WTC11 (cell line): ENCODE measurements at regions not wholly inside any gene's neighbourhood (a gene's known extent, or its start where the extent isn't known, plus 50 kb on each side); places are given as distances from the start of the nearest gene placed in this dataset.

Source experiments
- ATAC-seq: fragments of 200-7000 bp; cut with Tn5 transposase; 2 replicates; pipeline ENCODE4 v1.10.0; 2021; ENCODE audit warnings: mild to moderate bottlenecking, moderate library complexity
- CTCF ChIA-PET: fragments of 300-600 bp; sonication (Branson Sonifier 250); formaldehyde crosslinking; loops from one replicate; lab custom pipeline; 2021; ENCODE audit warnings: antibody characterized with exemption; lab: Charles Lee
- POLR2A ChIA-PET: fragments of 350-600 bp; sonication (Branson Sonifier 250); formaldehyde crosslinking; loops from one replicate; lab custom pipeline; 2021; ENCODE audit warnings: antibody characterized with exemption; lab: Charles Lee
- DNase-seq: peaks from one replicate; pipeline ENCODE4 v3.0.0; 2021; ENCODE audit warnings: low spot score
- H3K27ac Mint-ChIP-seq: 2 replicates; pipeline ENCODE4 v1.8.0; 2021; ENCODE audit warnings: mixed read lengths
- H3K27me3 Mint-ChIP-seq: 2 replicates; pipeline ENCODE4 v1.8.0; 2021; ENCODE audit warnings: low read depth, mild to moderate bottlenecking, moderate library complexity, mixed read lengths
- H3K36me3 Mint-ChIP-seq: 2 replicates; pipeline ENCODE4 v1.8.0; 2021; ENCODE audit warnings: mixed read lengths
- H3K4me1 Mint-ChIP-seq: 2 replicates; pipeline ENCODE4 v1.8.0; 2022; ENCODE audit warnings: mixed read lengths
- H3K4me3 Mint-ChIP-seq: 2 replicates; pipeline ENCODE4 v1.8.0; 2021; ENCODE audit warnings: mild to moderate bottlenecking, moderate library complexity, mixed read lengths
- H3K9me3 Mint-ChIP-seq: 2 replicates; pipeline ENCODE4 v1.8.0; 2021; ENCODE audit warnings: mixed read lengths
- CBFB ChIP-seq: sonication (generic); formaldehyde crosslinking; IDR thresholded peaks from 2 replicates; pipeline ENCODE4 v1.8.1; 2022; ENCODE audit warnings: mild to moderate bottlenecking, low read depth, missing genetic modification reagents
- ESRRA ChIP-seq: sonication (generic); formaldehyde crosslinking; IDR thresholded peaks from 2 replicates; pipeline ENCODE4 v1.8.1; 2022; ENCODE audit warnings: mild to moderate bottlenecking, missing genetic modification reagents, borderline replicate concordance
- ETV6 ChIP-seq: sonication (generic); formaldehyde crosslinking; IDR thresholded peaks from 2 replicates; pipeline ENCODE4 v1.8.1; 2022; ENCODE audit warnings: mild to moderate bottlenecking, missing genetic modification reagents
- NFATC4 ChIP-seq: fragments of 250-450 bp; sonication (Bioruptor Pico); IDR thresholded peaks from 2 replicates; pipeline ENCODE4 v1.9.0; 2021; ENCODE audit warnings: mild to moderate bottlenecking
- RELA ChIP-seq: sonication (generic); formaldehyde crosslinking; IDR thresholded peaks from 2 replicates; pipeline ENCODE4 v1.8.1; 2022; ENCODE audit warnings: missing genetic modification reagents, mild to moderate bottlenecking, borderline replicate concordance
- SMAD3 ChIP-seq: sonication (generic); formaldehyde crosslinking; IDR thresholded peaks from 2 replicates; pipeline ENCODE4 v1.8.0; 2022; ENCODE audit warnings: missing genetic modification reagents, mild to moderate bottlenecking, borderline replicate concordance
- SOX15 ChIP-seq: fragments of 250-450 bp; sonication (Bioruptor Pico); IDR thresholded peaks from 2 replicates; pipeline ENCODE4 v1.9.0; 2021; ENCODE audit warnings: mild to moderate bottlenecking
- TCF7 ChIP-seq: sonication (generic); formaldehyde crosslinking; IDR thresholded peaks from 2 replicates; pipeline ENCODE4 v1.8.0; 2022; ENCODE audit warnings: mild to moderate bottlenecking, low read depth, missing genetic modification reagents, moderate library complexity
- TEAD1 ChIP-seq: sonication (generic); formaldehyde crosslinking; IDR thresholded peaks from 2 replicates; pipeline ENCODE4 v1.8.0; 2022; ENCODE audit warnings: mild to moderate bottlenecking, missing genetic modification reagents
- TP53 ChIP-seq: sonication (generic); formaldehyde crosslinking; IDR thresholded peaks from 2 replicates; pipeline ENCODE4 v1.8.1; 2023; ENCODE audit warnings: mild to moderate bottlenecking, missing genetic modification reagents
- ZNF121 ChIP-seq: sonication (generic); formaldehyde crosslinking; IDR thresholded peaks from 2 replicates; pipeline ENCODE4 v1.8.0; 2023; ENCODE audit warnings: missing genetic modification reagents
- ZNF219 ChIP-seq: sonication (generic); formaldehyde crosslinking; IDR thresholded peaks from 2 replicates; pipeline ENCODE4 v1.8.0; 2023; ENCODE audit warnings: missing genetic modification reagents, mild to moderate bottlenecking, borderline replicate concordance
- ZNF671 ChIP-seq: fragments of 250-450 bp; sonication (Bioruptor Pico); IDR thresholded peaks from 2 replicates; pipeline ENCODE4 v1.8.0; 2021; ENCODE audit warnings: mild to moderate bottlenecking
- TF ChIP-seq, protein P1 (sequence below): fragments of 250-450 bp; sonication (Bioruptor Pico); IDR thresholded peaks from 2 replicates; pipeline ENCODE4 v1.9.0; 2021; ENCODE audit warnings: mild to moderate bottlenecking, borderline replicate concordance
- TF ChIP-seq, protein P2 (sequence below): sonication (generic); formaldehyde crosslinking; conservative IDR thresholded peaks from 2 replicates; pipeline ENCODE4 v1.8.1; 2023; ENCODE audit warnings: mild to moderate bottlenecking, low read depth, missing genetic modification reagents, moderate library complexity
- TF ChIP-seq, protein P3 (sequence below): sonication (generic); formaldehyde crosslinking; conservative IDR thresholded peaks from 2 replicates; pipeline ENCODE4 v1.8.1; 2022; ENCODE audit warnings: mild to moderate bottlenecking, missing genetic modification reagents
- TF ChIP-seq, protein P4 (sequence below): sonication (generic); formaldehyde crosslinking; IDR thresholded peaks from 2 replicates; pipeline ENCODE4 v1.8.0; 2022; ENCODE audit warnings: missing genetic modification reagents
- TF ChIP-seq, protein P5 (sequence below): sonication (generic); formaldehyde crosslinking; IDR thresholded peaks from 2 replicates; pipeline ENCODE4 v1.8.1; 2023; ENCODE audit warnings: mild to moderate bottlenecking, moderate library complexity, missing genetic modification reagents
- TF ChIP-seq, protein P6 (sequence below): sonication (generic); formaldehyde crosslinking; IDR thresholded peaks from 2 replicates; pipeline ENCODE4 v1.8.1; 2023; ENCODE audit warnings: mild to moderate bottlenecking, missing genetic modification reagents, moderate library complexity
- TF ChIP-seq, protein P7 (sequence below): sonication (generic); formaldehyde crosslinking; IDR thresholded peaks from 2 replicates; pipeline ENCODE4 v1.8.1; 2023; ENCODE audit warnings: mild to moderate bottlenecking, missing genetic modification reagents

DNA sequence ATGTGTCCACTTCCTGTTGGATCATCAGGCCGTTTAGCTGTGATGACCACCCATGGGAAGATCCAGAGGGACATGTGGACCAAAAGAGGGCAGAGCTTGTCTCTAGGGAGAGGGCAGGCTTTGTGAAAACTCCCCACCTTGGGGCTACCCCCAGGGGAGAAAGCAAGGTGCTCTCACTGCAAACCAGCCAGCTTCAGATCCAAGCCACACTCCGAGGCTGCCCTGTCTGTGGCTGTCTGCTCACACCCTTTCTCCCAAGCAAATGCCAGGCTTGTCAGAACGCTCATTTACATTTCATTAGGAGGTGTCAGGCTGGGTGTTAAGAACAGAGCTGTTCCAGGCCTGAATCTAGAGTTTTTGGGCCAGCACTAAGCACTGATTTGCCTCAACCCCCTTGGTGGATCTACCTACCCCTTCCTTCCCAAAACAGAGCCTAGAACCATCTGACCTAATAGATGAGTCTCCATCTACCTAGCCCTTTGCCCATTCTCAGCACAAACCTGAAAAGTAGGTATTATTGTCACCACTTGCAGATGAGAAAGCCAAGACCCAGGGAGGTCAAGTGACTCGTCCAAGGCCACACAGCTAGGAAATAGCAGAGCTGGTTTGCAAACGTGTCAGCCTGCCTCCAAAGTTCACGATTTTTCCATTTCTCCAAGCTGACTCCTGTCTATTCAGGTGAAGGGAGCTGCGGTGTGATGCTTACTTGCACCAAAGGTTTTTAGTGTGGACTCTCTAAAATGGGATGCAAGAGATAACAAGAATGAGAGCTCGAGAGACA, 130.9 kb downstream of the EMX2 start (continued):
- TF ChIP-seq, protein P1, sequence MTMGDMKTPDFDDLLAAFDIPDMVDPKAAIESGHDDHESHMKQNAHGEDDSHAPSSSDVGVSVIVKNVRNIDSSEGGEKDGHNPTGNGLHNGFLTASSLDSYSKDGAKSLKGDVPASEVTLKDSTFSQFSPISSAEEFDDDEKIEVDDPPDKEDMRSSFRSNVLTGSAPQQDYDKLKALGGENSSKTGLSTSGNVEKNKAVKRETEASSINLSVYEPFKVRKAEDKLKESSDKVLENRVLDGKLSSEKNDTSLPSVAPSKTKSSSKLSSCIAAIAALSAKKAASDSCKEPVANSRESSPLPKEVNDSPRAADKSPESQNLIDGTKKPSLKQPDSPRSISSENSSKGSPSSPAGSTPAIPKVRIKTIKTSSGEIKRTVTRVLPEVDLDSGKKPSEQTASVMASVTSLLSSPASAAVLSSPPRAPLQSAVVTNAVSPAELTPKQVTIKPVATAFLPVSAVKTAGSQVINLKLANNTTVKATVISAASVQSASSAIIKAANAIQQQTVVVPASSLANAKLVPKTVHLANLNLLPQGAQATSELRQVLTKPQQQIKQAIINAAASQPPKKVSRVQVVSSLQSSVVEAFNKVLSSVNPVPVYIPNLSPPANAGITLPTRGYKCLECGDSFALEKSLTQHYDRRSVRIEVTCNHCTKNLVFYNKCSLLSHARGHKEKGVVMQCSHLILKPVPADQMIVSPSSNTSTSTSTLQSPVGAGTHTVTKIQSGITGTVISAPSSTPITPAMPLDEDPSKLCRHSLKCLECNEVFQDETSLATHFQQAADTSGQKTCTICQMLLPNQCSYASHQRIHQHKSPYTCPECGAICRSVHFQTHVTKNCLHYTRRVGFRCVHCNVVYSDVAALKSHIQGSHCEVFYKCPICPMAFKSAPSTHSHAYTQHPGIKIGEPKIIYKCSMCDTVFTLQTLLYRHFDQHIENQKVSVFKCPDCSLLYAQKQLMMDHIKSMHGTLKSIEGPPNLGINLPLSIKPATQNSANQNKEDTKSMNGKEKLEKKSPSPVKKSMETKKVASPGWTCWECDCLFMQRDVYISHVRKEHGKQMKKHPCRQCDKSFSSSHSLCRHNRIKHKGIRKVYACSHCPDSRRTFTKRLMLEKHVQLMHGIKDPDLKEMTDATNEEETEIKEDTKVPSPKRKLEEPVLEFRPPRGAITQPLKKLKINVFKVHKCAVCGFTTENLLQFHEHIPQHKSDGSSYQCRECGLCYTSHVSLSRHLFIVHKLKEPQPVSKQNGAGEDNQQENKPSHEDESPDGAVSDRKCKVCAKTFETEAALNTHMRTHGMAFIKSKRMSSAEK (CRISPR knock-in tag): no peak
- TF ChIP-seq, protein P2, sequence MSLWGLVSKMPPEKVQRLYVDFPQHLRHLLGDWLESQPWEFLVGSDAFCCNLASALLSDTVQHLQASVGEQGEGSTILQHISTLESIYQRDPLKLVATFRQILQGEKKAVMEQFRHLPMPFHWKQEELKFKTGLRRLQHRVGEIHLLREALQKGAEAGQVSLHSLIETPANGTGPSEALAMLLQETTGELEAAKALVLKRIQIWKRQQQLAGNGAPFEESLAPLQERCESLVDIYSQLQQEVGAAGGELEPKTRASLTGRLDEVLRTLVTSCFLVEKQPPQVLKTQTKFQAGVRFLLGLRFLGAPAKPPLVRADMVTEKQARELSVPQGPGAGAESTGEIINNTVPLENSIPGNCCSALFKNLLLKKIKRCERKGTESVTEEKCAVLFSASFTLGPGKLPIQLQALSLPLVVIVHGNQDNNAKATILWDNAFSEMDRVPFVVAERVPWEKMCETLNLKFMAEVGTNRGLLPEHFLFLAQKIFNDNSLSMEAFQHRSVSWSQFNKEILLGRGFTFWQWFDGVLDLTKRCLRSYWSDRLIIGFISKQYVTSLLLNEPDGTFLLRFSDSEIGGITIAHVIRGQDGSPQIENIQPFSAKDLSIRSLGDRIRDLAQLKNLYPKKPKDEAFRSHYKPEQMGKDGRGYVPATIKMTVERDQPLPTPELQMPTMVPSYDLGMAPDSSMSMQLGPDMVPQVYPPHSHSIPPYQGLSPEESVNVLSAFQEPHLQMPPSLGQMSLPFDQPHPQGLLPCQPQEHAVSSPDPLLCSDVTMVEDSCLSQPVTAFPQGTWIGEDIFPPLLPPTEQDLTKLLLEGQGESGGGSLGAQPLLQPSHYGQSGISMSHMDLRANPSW: no peak
- no peak for TF ChIP-seq ZNF219 (CRISPR knock-in tag)
- TF ChIP-seq ZNF121 (CRISPR knock-in tag): no peak
- TF ChIP-seq CBFB (CRISPR knock-in tag): no peak

DNA sequence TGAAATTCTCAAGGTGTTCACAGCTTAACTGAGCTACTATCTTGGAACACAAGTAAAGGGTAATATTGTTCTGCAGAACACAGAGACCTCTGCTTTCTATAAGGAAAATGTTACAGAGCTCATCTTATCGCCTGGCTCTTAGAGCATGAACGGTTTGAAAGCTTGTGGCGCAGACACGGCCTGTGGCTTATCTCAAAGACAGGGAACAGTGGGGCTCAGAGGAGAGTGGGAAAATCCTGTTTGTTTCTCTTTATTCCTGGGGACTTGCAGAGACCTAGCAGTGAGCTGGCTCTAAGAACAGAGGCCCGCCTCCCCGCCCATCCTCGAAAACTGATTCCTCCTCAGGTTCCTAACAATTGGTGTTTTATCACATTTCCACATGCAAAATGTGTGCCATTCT, 131.7 kb downstream of the EMX2 start:
- peaks cover 6% of the 10 kb centered on the region for H3K4me1 Mint-ChIP-seq
- no peak overlapping the region for H3K4me3 Mint-ChIP-seq
- no peak overlapping the region for H3K27ac Mint-ChIP-seq
- CTCF ChIA-PET: interaction anchor here (0.7 to 1.0 kb wide), 2 partner anchors 177 to 585 kb away, joined by 3 to 4 read pairs; no protein-coding TSS in a partner anchor
- no peaks in the 10 kb centered on the region for H3K36me3 Mint-ChIP-seq
- DNase-seq (no peak), ATAC-seq (no peak)
- H3K9me3 Mint-ChIP-seq: no peaks in the 10 kb centered on the region
- POLR2A ChIA-PET: no interaction called here
- no peaks in the 10 kb centered on the region for H3K27me3 Mint-ChIP-seq
- TF ChIP-seq, protein P3, sequence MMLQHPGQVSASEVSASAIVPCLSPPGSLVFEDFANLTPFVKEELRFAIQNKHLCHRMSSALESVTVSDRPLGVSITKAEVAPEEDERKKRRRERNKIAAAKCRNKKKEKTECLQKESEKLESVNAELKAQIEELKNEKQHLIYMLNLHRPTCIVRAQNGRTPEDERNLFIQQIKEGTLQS (CRISPR knock-in tag): no peak
- TF ChIP-seq RELA (CRISPR knock-in tag): no peak
- TF ChIP-seq, protein P4, sequence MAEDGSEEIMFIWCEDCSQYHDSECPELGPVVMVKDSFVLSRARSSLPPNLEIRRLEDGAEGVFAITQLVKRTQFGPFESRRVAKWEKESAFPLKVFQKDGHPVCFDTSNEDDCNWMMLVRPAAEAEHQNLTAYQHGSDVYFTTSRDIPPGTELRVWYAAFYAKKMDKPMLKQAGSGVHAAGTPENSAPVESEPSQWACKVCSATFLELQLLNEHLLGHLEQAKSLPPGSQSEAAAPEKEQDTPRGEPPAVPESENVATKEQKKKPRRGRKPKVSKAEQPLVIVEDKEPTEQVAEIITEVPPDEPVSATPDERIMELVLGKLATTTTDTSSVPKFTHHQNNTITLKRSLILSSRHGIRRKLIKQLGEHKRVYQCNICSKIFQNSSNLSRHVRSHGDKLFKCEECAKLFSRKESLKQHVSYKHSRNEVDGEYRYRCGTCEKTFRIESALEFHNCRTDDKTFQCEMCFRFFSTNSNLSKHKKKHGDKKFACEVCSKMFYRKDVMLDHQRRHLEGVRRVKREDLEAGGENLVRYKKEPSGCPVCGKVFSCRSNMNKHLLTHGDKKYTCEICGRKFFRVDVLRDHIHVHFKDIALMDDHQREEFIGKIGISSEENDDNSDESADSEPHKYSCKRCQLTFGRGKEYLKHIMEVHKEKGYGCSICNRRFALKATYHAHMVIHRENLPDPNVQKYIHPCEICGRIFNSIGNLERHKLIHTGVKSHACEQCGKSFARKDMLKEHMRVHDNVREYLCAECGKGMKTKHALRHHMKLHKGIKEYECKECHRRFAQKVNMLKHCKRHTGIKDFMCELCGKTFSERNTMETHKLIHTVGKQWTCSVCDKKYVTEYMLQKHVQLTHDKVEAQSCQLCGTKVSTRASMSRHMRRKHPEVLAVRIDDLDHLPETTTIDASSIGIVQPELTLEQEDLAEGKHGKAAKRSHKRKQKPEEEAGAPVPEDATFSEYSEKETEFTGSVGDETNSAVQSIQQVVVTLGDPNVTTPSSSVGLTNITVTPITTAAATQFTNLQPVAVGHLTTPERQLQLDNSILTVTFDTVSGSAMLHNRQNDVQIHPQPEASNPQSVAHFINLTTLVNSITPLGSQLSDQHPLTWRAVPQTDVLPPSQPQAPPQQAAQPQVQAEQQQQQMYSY (CRISPR knock-in tag): no peak
- TF ChIP-seq, protein P5, sequence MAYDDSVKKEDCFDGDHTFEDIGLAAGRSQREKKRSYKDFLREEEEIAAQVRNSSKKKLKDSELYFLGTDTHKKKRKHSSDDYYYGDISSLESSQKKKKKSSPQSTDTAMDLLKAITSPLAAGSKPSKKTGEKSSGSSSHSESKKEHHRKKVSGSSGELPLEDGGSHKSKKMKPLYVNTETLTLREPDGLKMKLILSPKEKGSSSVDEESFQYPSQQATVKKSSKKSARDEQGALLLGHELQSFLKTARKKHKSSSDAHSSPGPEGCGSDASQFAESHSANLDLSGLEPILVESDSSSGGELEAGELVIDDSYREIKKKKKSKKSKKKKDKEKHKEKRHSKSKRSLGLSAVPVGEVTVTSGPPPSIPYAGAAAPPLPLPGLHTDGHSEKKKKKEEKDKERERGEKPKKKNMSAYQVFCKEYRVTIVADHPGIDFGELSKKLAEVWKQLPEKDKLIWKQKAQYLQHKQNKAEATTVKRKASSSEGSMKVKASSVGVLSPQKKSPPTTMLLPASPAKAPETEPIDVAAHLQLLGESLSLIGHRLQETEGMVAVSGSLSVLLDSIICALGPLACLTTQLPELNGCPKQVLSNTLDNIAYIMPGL (CRISPR knock-in tag): no peak
- no peak for TF ChIP-seq ESRRA (CRISPR knock-in tag)
- TF ChIP-seq TCF7: no peak
- TF ChIP-seq, protein P6, sequence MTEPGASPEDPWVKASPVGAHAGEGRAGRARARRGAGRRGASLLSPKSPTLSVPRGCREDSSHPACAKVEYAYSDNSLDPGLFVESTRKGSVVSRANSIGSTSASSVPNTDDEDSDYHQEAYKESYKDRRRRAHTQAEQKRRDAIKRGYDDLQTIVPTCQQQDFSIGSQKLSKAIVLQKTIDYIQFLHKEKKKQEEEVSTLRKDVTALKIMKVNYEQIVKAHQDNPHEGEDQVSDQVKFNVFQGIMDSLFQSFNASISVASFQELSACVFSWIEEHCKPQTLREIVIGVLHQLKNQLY (CRISPR knock-in tag): no peak
- no peak for TF ChIP-seq TP53 (CRISPR knock-in tag)
- TF ChIP-seq NFATC4 (CRISPR knock-in tag): no peak
- TF ChIP-seq, protein P7, sequence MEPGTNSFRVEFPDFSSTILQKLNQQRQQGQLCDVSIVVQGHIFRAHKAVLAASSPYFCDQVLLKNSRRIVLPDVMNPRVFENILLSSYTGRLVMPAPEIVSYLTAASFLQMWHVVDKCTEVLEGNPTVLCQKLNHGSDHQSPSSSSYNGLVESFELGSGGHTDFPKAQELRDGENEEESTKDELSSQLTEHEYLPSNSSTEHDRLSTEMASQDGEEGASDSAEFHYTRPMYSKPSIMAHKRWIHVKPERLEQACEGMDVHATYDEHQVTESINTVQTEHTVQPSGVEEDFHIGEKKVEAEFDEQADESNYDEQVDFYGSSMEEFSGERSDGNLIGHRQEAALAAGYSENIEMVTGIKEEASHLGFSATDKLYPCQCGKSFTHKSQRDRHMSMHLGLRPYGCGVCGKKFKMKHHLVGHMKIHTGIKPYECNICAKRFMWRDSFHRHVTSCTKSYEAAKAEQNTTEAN: no peak
- no peak for TF ChIP-seq ZNF671 (CRISPR knock-in tag)
- TF ChIP-seq SMAD3 (CRISPR knock-in tag): no peak
- TF ChIP-seq SOX15 (CRISPR knock-in tag): no peak
- TF ChIP-seq TEAD1 (CRISPR knock-in tag): no peak
- TF ChIP-seq ETV6 (CRISPR knock-in tag): no peak
